Uterus (tissue), 2 donors: ENCODE measurements at regions not wholly inside any gene's neighbourhood (a gene's known extent, or its start where the extent isn't known, plus 50 kb on each side); places are given as distances from the start of the nearest gene placed in this dataset.

Experiments
- CTCF ChIP-seq, 4 experiments: fragments of 200-600 bp in 2 of 4; fragments of 450-650 bp in 2 of 4; sonication (generic) in 2 of 4; IDR thresholded peaks; one replicate each; pipeline ENCODE4 v1.5.1; 2016 to 2019; ENCODE audit warnings: antibody characterized with exemption in 4 of 4, mild to moderate bottlenecking in 2 of 4, moderate library complexity in 1 of 4
- POLR2A ChIP-seq, 2 donors: fragments of 450-650 bp; IDR thresholded peaks; one replicate each; pipeline ENCODE4 v1.6.1; 2016; ENCODE audit warnings: antibody characterized with exemption in 2 of 2, mild to moderate bottlenecking in 1 of 2, moderate library complexity in 1 of 2

GRCh38 chr6:125623085-125623484, 126.3 kb upstream of the HEY2 start:
- TF ChIP-seq CTCF (IDR thresholded peaks at IDR 0.05) = no peak
- no peak for TF ChIP-seq POLR2A (IDR thresholded peaks at IDR 0.05)
